K562 (cell line): ENCODE measurements at regions not wholly inside any gene's neighbourhood (a gene's known extent, or its start where the extent isn't known, plus 50 kb on each side); places are given as distances from the start of the nearest gene placed in this dataset.
A peak's percentile ranks its signal among the peaks of the same experiment; 100 is the strongest.

Experiments
- FOXM1 ChIP-seq, 2 experiments: fragments of 450-650 bp in 1 of 2; sonication (generic) in 1 of 2; formaldehyde crosslinking in 1 of 2; IDR thresholded peaks; 2 replicates each; pipeline versions ENCODE4 v1.6.1 to v1.9.0; 2017 to 2022; ENCODE audit warnings: low read depth in 2 of 2, mild to moderate bottlenecking in 2 of 2, missing genetic modification reagents in 1 of 2, moderate library complexity in 1 of 2
- MXD1 ChIP-seq: fragments of 250-450 bp; sonication (Bioruptor Pico); IDR thresholded peaks from 2 replicates; pipeline ENCODE4 v1.8.0; 2021; ENCODE audit warnings: borderline replicate concordance, mild to moderate bottlenecking, moderate library complexity; ENCODE audit not compliant: poor library complexity, severe bottlenecking
- NR2C2 ChIP-seq, 2 experiments: fragments of 200-800 bp in 1 of 2; sonication (Bioruptor generic) in 1 of 2; sonication (generic) in 1 of 2; formaldehyde crosslinking in 1 of 2; IDR thresholded peaks; 2 replicates each; pipeline versions ENCODE4 v1.6.1 to v1.8.0; 2016 to 2022; ENCODE audit warnings: mild to moderate bottlenecking in 1 of 2, missing compliant biosample characterization in 1 of 2, missing genetic modification characterization in 1 of 2, missing genetic modification reagents in 1 of 2
- POLR2G ChIP-seq: fragments of 200-400 bp; formaldehyde crosslinking; IDR thresholded peaks from 2 replicates; pipeline ENCODE4 v1.6.1; 2017; ENCODE audit warnings: low read depth, mild to moderate bottlenecking, antibody characterized with exemption, low read length, moderate library complexity
- PRDM10 ChIP-seq: fragments of 450-650 bp; IDR thresholded peaks from 2 replicates; pipeline ENCODE4 v1.6.1; 2018; ENCODE audit not compliant: partially characterized antibody
- RAD51 ChIP-seq: fragments of 450-650 bp; IDR thresholded peaks from 2 replicates; pipeline ENCODE4 v1.7.1; 2016; ENCODE audit warnings: low read depth, mild to moderate bottlenecking, borderline replicate concordance
- SETDB1 ChIP-seq: IDR thresholded peaks from one replicate; pipeline ENCODE4 v1.6.1; 2012; ENCODE audit warnings: low read length, control low read depth, inconsistent platforms
- TAL1 ChIP-seq: fragments of 450-650 bp; IDR thresholded peaks from 2 replicates; pipeline ENCODE4 v1.6.1; 2016; ENCODE audit warnings: mild to moderate bottlenecking
- TCF3 ChIP-seq: sonication (generic); formaldehyde crosslinking; IDR thresholded peaks from 2 replicates; pipeline ENCODE4 v1.4.0; 2020; ENCODE audit warnings: mild to moderate bottlenecking, missing genetic modification reagents
- ZNF232 ChIP-seq: sonication (generic); formaldehyde crosslinking; IDR thresholded peaks from 2 replicates; pipeline ENCODE4 v1.8.0; 2022; ENCODE audit warnings: mild to moderate bottlenecking, missing genetic modification reagents
- ZNF280B ChIP-seq: fragments of 250-450 bp; sonication (Bioruptor Pico); IDR thresholded peaks from 2 replicates; pipeline ENCODE4 v1.5.1; 2021; ENCODE audit warnings: mild to moderate bottlenecking
- ZNF318 ChIP-seq, 2 experiments: fragments of 450-650 bp; IDR thresholded peaks; 2 replicates each; pipeline ENCODE4 v1.6.1; 2016; ENCODE audit warnings: mild to moderate bottlenecking in 2 of 2, borderline replicate concordance in 1 of 2, low read depth in 1 of 2, moderate library complexity in 1 of 2

- TF ChIP-seq ZNF318 (IDR thresholded peaks at IDR 0.05; ENCODE audit: borderline replicate concordance in 1 of 2, low read depth in 1 of 2): no peak
- no peak for TF ChIP-seq ZNF232 (CRISPR knock-in tag)
- 0 out of 2 replicates have a peak, but pooled peaks have one; percentile 8 for TF ChIP-seq TCF3
- TF ChIP-seq MXD1: no peak
- TF ChIP-seq FOXM1 (IDR thresholded peaks at IDR 0.05; ENCODE audit: low read depth): peak; percentile 17; the same call in 1 of the 2 replicates
- TF ChIP-seq FOXM1 (CRISPR knock-in tag; IDR thresholded peaks at IDR 0.05; ENCODE audit: low read depth): no peak
- TF ChIP-seq RAD51: no peak
- no peak for TF ChIP-seq PRDM10
- TF ChIP-seq ZNF280B (CRISPR knock-in tag): no peak
- no peak for TF ChIP-seq POLR2G
- no peak for TF ChIP-seq NR2C2 (CRISPR knock-in tag; IDR thresholded peaks at IDR 0.05)
- peak; percentile 41; the same call in 1 of the 2 replicates for TF ChIP-seq NR2C2 (tag; IDR thresholded peaks at IDR 0.05)
- no peak for TF ChIP-seq SETDB1
- TF ChIP-seq TAL1: 0 out of 2 replicates have a peak, but pooled peaks have one; percentile 37
These were observed 304.5 kb downstream of the KCNRG start (continued) for GRCh38 chr13:50319635-50320255.
